ENCODE measurements at regions not wholly inside any gene's neighbourhood (a gene's known extent, or its start where the extent isn't known, plus 50 kb on each side); places are given as distances from the start of the nearest gene placed in this dataset.
"Not testable (repeated sequence)": the region's sequence is repeated elsewhere in the genome, so short reads cannot be mapped to it uniquely, and the experiment has no call there.

- Histone ChIP-seq H3K27me3 (ENCODE audit: control insufficient read depth, insufficient read depth, low read length) (no peaks in the 10 kb centered on the region), H3K4me3 (ENCODE audit: low read length) (no peak overlapping the region), H3K4me1 (ENCODE audit: control insufficient read depth, insufficient read depth, low read length) (no peaks in the 10 kb centered on the region), H3K9ac (ENCODE audit: low read length) (no peak overlapping the region), H3K9me3 (ENCODE audit: control insufficient read depth, low read length) (no peaks in the 10 kb centered on the region), H3K36me3 (ENCODE audit: control insufficient read depth, insufficient read depth, low read length) (no peaks in the 10 kb centered on the region)
Observed at GRCh38 chr18:75966431-75966830, 528.6 kb downstream of the ZNF516 start.

GRCh38 chr18:75962036-75962572 lies 532.9 kb downstream of the ZNF516 start:
- Histone ChIP-seq H3K27me3 (ENCODE audit: control insufficient read depth, insufficient read depth, low read length) (no peaks in the 10 kb centered on the region), H3K9me3 (ENCODE audit: control insufficient read depth, low read length) (no peaks in the 10 kb centered on the region), H3K36me3 (ENCODE audit: control insufficient read depth, insufficient read depth, low read length) (no peaks in the 10 kb centered on the region)

GRCh38 chr18:75960356-75960755 lies 532.9 kb upstream of the SMIM21 start:
- H3K9ac ChIP-seq (ENCODE audit: low read length); H3K9me3 ChIP-seq (ENCODE audit: control insufficient read depth, low read length); H3K4me3 ChIP-seq (ENCODE audit: low read length); H3K4me1 ChIP-seq (ENCODE audit: control insufficient read depth, insufficient read depth, low read length); H3K27me3 ChIP-seq (ENCODE audit: control insufficient read depth, insufficient read depth, low read length); H3K36me3 ChIP-seq (ENCODE audit: control insufficient read depth, insufficient read depth, low read length): not testable (repeated sequence)

More at GRCh38 chr18:75962036-75962572, 532.9 kb downstream of the ZNF516 start:
- Histone ChIP-seq H3K9ac (ENCODE audit: low read length) (no peak overlapping the region), H3K4me3 (ENCODE audit: low read length) (no peak overlapping the region), H3K4me1 (ENCODE audit: control insufficient read depth, insufficient read depth, low read length) (no peaks in the 10 kb centered on the region)

GRCh38 chr18:75959150-75959549 lies 531.6 kb upstream of the SMIM21 start:
- Histone ChIP-seq H3K9ac (ENCODE audit: low read length) (no peak overlapping the region), H3K27me3 (ENCODE audit: control insufficient read depth, insufficient read depth, low read length) (no peaks in the 10 kb centered on the region), H3K4me1 (ENCODE audit: control insufficient read depth, insufficient read depth, low read length) (no peaks in the 10 kb centered on the region), H3K9me3 (ENCODE audit: control insufficient read depth, low read length) (no peaks in the 10 kb centered on the region), H3K4me3 (ENCODE audit: low read length) (no peak overlapping the region), H3K36me3 (ENCODE audit: control insufficient read depth, insufficient read depth, low read length) (no peaks in the 10 kb centered on the region)

- H3K36me3 ChIP-seq (ENCODE audit: control insufficient read depth, insufficient read depth, low read length), result no peaks in the 10 kb centered on the region
- H3K27me3 ChIP-seq (ENCODE audit: control insufficient read depth, insufficient read depth, low read length), result no peaks in the 10 kb centered on the region
- no peaks in the 10 kb centered on the region for H3K9me3 ChIP-seq (ENCODE audit: control insufficient read depth, low read length)
- H3K4me3 ChIP-seq (ENCODE audit: low read length), result no peak overlapping the region
- H3K9ac ChIP-seq (ENCODE audit: low read length), result no peak overlapping the region
- no peaks in the 10 kb centered on the region for H3K4me1 ChIP-seq (ENCODE audit: control insufficient read depth, insufficient read depth, low read length)
Observed at GRCh38 chr18:75958683-75959082, 531.2 kb upstream of the SMIM21 start.

- H3K4me3 ChIP-seq (ENCODE audit: low read length), result no peak overlapping the region
- H3K4me1 ChIP-seq (ENCODE audit: control insufficient read depth, insufficient read depth, low read length), result no peaks in the 10 kb centered on the region
- no peaks in the 10 kb centered on the region for H3K9me3 ChIP-seq (ENCODE audit: control insufficient read depth, low read length)
- no peak overlapping the region for H3K9ac ChIP-seq (ENCODE audit: low read length)
- H3K36me3 ChIP-seq (ENCODE audit: control insufficient read depth, insufficient read depth, low read length), result no peaks in the 10 kb centered on the region
- H3K27me3 ChIP-seq (ENCODE audit: control insufficient read depth, insufficient read depth, low read length), result no peaks in the 10 kb centered on the region
Observed at GRCh38 chr18:75945265-75945933, 517.9 kb upstream of the SMIM21 start.

- Histone ChIP-seq H3K9me3 (ENCODE audit: control insufficient read depth, low read length) (no peaks in the 10 kb centered on the region), H3K27me3 (ENCODE audit: control insufficient read depth, insufficient read depth, low read length) (no peaks in the 10 kb centered on the region), H3K4me3 (ENCODE audit: low read length) (no peak overlapping the region), H3K4me1 (ENCODE audit: control insufficient read depth, insufficient read depth, low read length) (no peaks in the 10 kb centered on the region), H3K36me3 (ENCODE audit: control insufficient read depth, insufficient read depth, low read length) (no peaks in the 10 kb centered on the region), H3K9ac (ENCODE audit: low read length) (no peak overlapping the region)
Observed at GRCh38 chr18:75937306-75937705, 509.8 kb upstream of the SMIM21 start.

GRCh38 chr18:75936862-75937261 lies 509.4 kb upstream of the SMIM21 start:
- no peaks in the 10 kb centered on the region for H3K36me3 ChIP-seq (ENCODE audit: control insufficient read depth, insufficient read depth, low read length)
- H3K9ac ChIP-seq (ENCODE audit: low read length), result no peak overlapping the region
- H3K9me3 ChIP-seq (ENCODE audit: control insufficient read depth, low read length), result no peaks in the 10 kb centered on the region
- no peak overlapping the region for H3K4me3 ChIP-seq (ENCODE audit: low read length)
- no peaks in the 10 kb centered on the region for H3K4me1 ChIP-seq (ENCODE audit: control insufficient read depth, insufficient read depth, low read length)
- H3K27me3 ChIP-seq (ENCODE audit: control insufficient read depth, insufficient read depth, low read length), result no peaks in the 10 kb centered on the region

GRCh38 chr18:75931079-75931478 lies 503.6 kb upstream of the SMIM21 start:
- H3K9me3 ChIP-seq (ENCODE audit: control insufficient read depth, low read length), result no peaks in the 10 kb centered on the region

GRCh38 chr18:75928706-75929105 lies 501.2 kb upstream of the SMIM21 start:
- no peak overlapping the region for H3K9ac ChIP-seq (ENCODE audit: low read length)
- H3K4me1 ChIP-seq (ENCODE audit: control insufficient read depth, insufficient read depth, low read length), result no peaks in the 10 kb centered on the region
- H3K36me3 ChIP-seq (ENCODE audit: control insufficient read depth, insufficient read depth, low read length), result no peaks in the 10 kb centered on the region
- no peaks in the 10 kb centered on the region for H3K9me3 ChIP-seq (ENCODE audit: control insufficient read depth, low read length)
- H3K27me3 ChIP-seq (ENCODE audit: control insufficient read depth, insufficient read depth, low read length), result no peaks in the 10 kb centered on the region
- no peak overlapping the region for H3K4me3 ChIP-seq (ENCODE audit: low read length)

More at GRCh38 chr18:75931079-75931478, 503.6 kb upstream of the SMIM21 start:
- no peak overlapping the region for H3K4me3 ChIP-seq (ENCODE audit: low read length)
- no peaks in the 10 kb centered on the region for H3K4me1 ChIP-seq (ENCODE audit: control insufficient read depth, insufficient read depth, low read length)
- H3K27me3 ChIP-seq (ENCODE audit: control insufficient read depth, insufficient read depth, low read length), result no peaks in the 10 kb centered on the region
- H3K9ac ChIP-seq (ENCODE audit: low read length), result no peak overlapping the region
- H3K36me3 ChIP-seq (ENCODE audit: control insufficient read depth, insufficient read depth, low read length), result no peaks in the 10 kb centered on the region

GRCh38 chr18:75927791-75928190 lies 500.3 kb upstream of the SMIM21 start:
- no peaks in the 10 kb centered on the region for H3K36me3 ChIP-seq (ENCODE audit: control insufficient read depth, insufficient read depth, low read length)
- no peak overlapping the region for H3K9ac ChIP-seq (ENCODE audit: low read length)
- H3K9me3 ChIP-seq (ENCODE audit: control insufficient read depth, low read length), result no peaks in the 10 kb centered on the region
- no peak overlapping the region for H3K4me3 ChIP-seq (ENCODE audit: low read length)
- no peaks in the 10 kb centered on the region for H3K4me1 ChIP-seq (ENCODE audit: control insufficient read depth, insufficient read depth, low read length)
- H3K27me3 ChIP-seq (ENCODE audit: control insufficient read depth, insufficient read depth, low read length), result no peaks in the 10 kb centered on the region

- no peak overlapping the region for H3K4me3 ChIP-seq (ENCODE audit: low read length)
- no peaks in the 10 kb centered on the region for H3K9me3 ChIP-seq (ENCODE audit: control insufficient read depth, low read length)
- no peaks in the 10 kb centered on the region for H3K4me1 ChIP-seq (ENCODE audit: control insufficient read depth, insufficient read depth, low read length)
- H3K27me3 ChIP-seq (ENCODE audit: control insufficient read depth, insufficient read depth, low read length), result no peaks in the 10 kb centered on the region
- H3K9ac ChIP-seq (ENCODE audit: low read length), result no peak overlapping the region
- H3K36me3 ChIP-seq (ENCODE audit: control insufficient read depth, insufficient read depth, low read length), result no peaks in the 10 kb centered on the region
Observed at GRCh38 chr18:75926811-75927210, 499.3 kb upstream of the SMIM21 start.

- H3K9ac ChIP-seq (ENCODE audit: low read length), result no peak overlapping the region
- no peak overlapping the region for H3K4me3 ChIP-seq (ENCODE audit: low read length)
- H3K9me3 ChIP-seq (ENCODE audit: control insufficient read depth, low read length), result no peaks in the 10 kb centered on the region
- no peaks in the 10 kb centered on the region for H3K4me1 ChIP-seq (ENCODE audit: control insufficient read depth, insufficient read depth, low read length)
- H3K36me3 ChIP-seq (ENCODE audit: control insufficient read depth, insufficient read depth, low read length), result no peaks in the 10 kb centered on the region
- no peaks in the 10 kb centered on the region for H3K27me3 ChIP-seq (ENCODE audit: control insufficient read depth, insufficient read depth, low read length)
Observed at GRCh38 chr18:75923169-75923568, 495.7 kb upstream of the SMIM21 start.

All from mucosa of stomach (tissue), 1 donor.